Inferior parietal cortex (tissue), 1 donor: ENCODE measurements at regions not wholly inside any gene's neighbourhood (a gene's known extent, or its start where the extent isn't known, plus 50 kb on each side); places are given as distances from the start of the nearest gene placed in this dataset.
A peak's percentile ranks its signal among the peaks of the same experiment; 100 is the strongest.
"Not testable (repeated sequence)": the region's sequence is repeated elsewhere in the genome, so short reads cannot be mapped to it uniquely, and the experiment has no call there.

ENCODE experiments used
- DNase-seq: peaks from one replicate; pipeline ENCODE4 v3.0.0-alpha.2; 2016; ENCODE audit errors: extremely low spot score

- no peak for DNase-seq
These were observed 151.6 kb downstream of the SLITRK1 start for GRCh38 chr13:83730674-83731073.

GRCh38 chr13:83722443-83722842 is 159.8 kb downstream of the SLITRK1 start:
- no peak for DNase-seq

GRCh38 chr13:83716121-83716520 is 166.2 kb downstream of the SLITRK1 start:
- DNase-seq, result no peak

GRCh38 chr13:83714236-83714635 is 168.0 kb downstream of the SLITRK1 start:
- no peak for DNase-seq

GRCh38 chr13:83710133-83710515 is 172.2 kb downstream of the SLITRK1 start:
- DNase-seq, result no peak

GRCh38 chr13:83709426-83710132 is 172.7 kb downstream of the SLITRK1 start:
- DNase-seq, result no peak

- DNase-seq, result no peak
These were observed 180.3 kb downstream of the SLITRK1 start for GRCh38 chr13:83702021-83702420.

- DNase-seq, result no peak
These were observed 189.5 kb downstream of the SLITRK1 start for GRCh38 chr13:83692800-83693199.

- DNase-seq, result no peak
These were observed 190.3 kb downstream of the SLITRK1 start for GRCh38 chr13:83691966-83692365.

- DNase-seq, result no peak
These were observed 200.7 kb downstream of the SLITRK1 start for GRCh38 chr13:83681547-83681946.

GRCh38 chr13:83677985-83678384 is 204.3 kb downstream of the SLITRK1 start:
- no peak for DNase-seq

GRCh38 chr13:83672612-83673011 is 209.7 kb downstream of the SLITRK1 start:
- DNase-seq, result no peak

- DNase-seq, result no peak
These were observed 214.7 kb downstream of the SLITRK1 start for GRCh38 chr13:83667606-83668005.

GRCh38 chr13:83666141-83666540 is 216.1 kb downstream of the SLITRK1 start:
- DNase-seq, result no peak

GRCh38 chr13:83657281-83657680 is 225.0 kb downstream of the SLITRK1 start:
- no peak for DNase-seq

GRCh38 chr13:83642617-83643016 is 239.7 kb downstream of the SLITRK1 start:
- DNase-seq, result not testable (repeated sequence)

- DNase-seq, result peak; percentile 77
These were observed 247.7 kb downstream of the SLITRK1 start for GRCh38 chr13:83634601-83635000.

GRCh38 chr13:83633746-83634145 is 248.5 kb downstream of the SLITRK1 start:
- DNase-seq, result peak; percentile 19

- DNase-seq, result no peak
These were observed 259.9 kb downstream of the SLITRK1 start for GRCh38 chr13:83622422-83622784.

- DNase-seq, result no peak
These were observed 260.4 kb downstream of the SLITRK1 start for GRCh38 chr13:83621765-83622421.

- DNase-seq, result no peak
These were observed 261.6 kb downstream of the SLITRK1 start for GRCh38 chr13:83620530-83621220.

GRCh38 chr13:83618966-83619365 is 263.3 kb downstream of the SLITRK1 start:
- DNase-seq, result no peak

- no peak for DNase-seq
These were observed 268.8 kb downstream of the SLITRK1 start for GRCh38 chr13:83613524-83613923.
